Smooth muscle cell (in vitro differentiated cells): ENCODE measurements at regions not wholly inside any gene's neighbourhood (a gene's known extent, or its start where the extent isn't known, plus 50 kb on each side); places are given as distances from the start of the nearest gene placed in this dataset.
"Not testable (repeated sequence)": the region's sequence is repeated elsewhere in the genome, so short reads cannot be mapped to it uniquely, and the experiment has no call there.

Experiments used
- DNase-seq: peaks from one replicate; lab custom pipeline; 2025; ENCODE audit not compliant: unreplicated experiment; lab: John Stamatoyannopoulos, UW
- H2AFZ ChIP-seq: fragments of 200-600 bp; sonication (generic); 2 replicates; pipeline ENCODE4 v1.6.0; 2016; ENCODE audit warnings: antibody characterized with exemption, low read depth, mild to moderate bottlenecking
- H3F3A ChIP-seq: fragments of 200-600 bp; sonication (generic); 2 replicates; pipeline ENCODE4 v1.6.0; 2017; ENCODE audit warnings: antibody characterized with exemption, low read depth
- H3K27ac ChIP-seq: fragments of 200-600 bp; sonication (generic); 2 replicates; pipeline ENCODE4 v1.5.1; 2016; ENCODE audit warnings: low read depth, mild to moderate bottlenecking
- H3K27me3 ChIP-seq: fragments of 200-600 bp; sonication (generic); 2 replicates; pipeline ENCODE4 v1.6.1; 2016; ENCODE audit warnings: low read depth, mild to moderate bottlenecking
- H3K36me3 ChIP-seq: fragments of 200-600 bp; sonication (generic); 2 replicates; pipeline ENCODE4 v1.5.1; 2016; ENCODE audit warnings: low read depth
- H3K4me1 ChIP-seq: fragments of 200-600 bp; sonication (generic); 2 replicates; pipeline ENCODE4 v1.5.1; 2016; ENCODE audit warnings: low read depth
- H3K4me2 ChIP-seq: fragments of 200-600 bp; sonication (generic); 2 replicates; pipeline ENCODE4 v1.6.0; 2016; ENCODE audit warnings: mild to moderate bottlenecking
- H3K4me3 ChIP-seq: fragments of 200-600 bp; sonication (generic); 2 replicates; pipeline ENCODE4 v1.5.1; 2016; ENCODE audit warnings: mild to moderate bottlenecking
- H3K79me2 ChIP-seq: fragments of 200-600 bp; sonication (generic); 2 replicates; pipeline ENCODE4 v1.6.0; 2016; ENCODE audit warnings: low read depth, mild to moderate bottlenecking
- H3K9ac ChIP-seq: fragments of 200-600 bp; sonication (generic); 2 replicates; pipeline ENCODE4 v1.6.0; 2016; ENCODE audit warnings: low read depth
- H3K9me3 ChIP-seq: fragments of 200-600 bp; sonication (generic); replicated peaks from 2 replicates; pipeline ENCODE4 v1.5.1; 2016; ENCODE audit warnings: low read depth
- H4K20me1 ChIP-seq: fragments of 200-600 bp; sonication (generic); 2 replicates; pipeline ENCODE4 v1.6.0; 2016; ENCODE audit warnings: low read depth
- WGBS: methylation state at CpG from one replicate; pipeline ENCODE4 v1.1.7; 2016; ENCODE audit warnings: low lambda C conversion rate; 5-methylcytosine and 5-hydroxymethylcytosine counted together
- TF ChIP-seq, protein P1 (sequence below): fragments of 200-600 bp; sonication (generic); IDR thresholded peaks from 2 replicates; pipeline ENCODE4 v1.5.1; 2017; ENCODE audit warnings: borderline replicate concordance, mild to moderate bottlenecking, antibody characterized with exemption; ENCODE audit not compliant: insufficient read depth, poor library complexity, severe bottlenecking

DNA sequence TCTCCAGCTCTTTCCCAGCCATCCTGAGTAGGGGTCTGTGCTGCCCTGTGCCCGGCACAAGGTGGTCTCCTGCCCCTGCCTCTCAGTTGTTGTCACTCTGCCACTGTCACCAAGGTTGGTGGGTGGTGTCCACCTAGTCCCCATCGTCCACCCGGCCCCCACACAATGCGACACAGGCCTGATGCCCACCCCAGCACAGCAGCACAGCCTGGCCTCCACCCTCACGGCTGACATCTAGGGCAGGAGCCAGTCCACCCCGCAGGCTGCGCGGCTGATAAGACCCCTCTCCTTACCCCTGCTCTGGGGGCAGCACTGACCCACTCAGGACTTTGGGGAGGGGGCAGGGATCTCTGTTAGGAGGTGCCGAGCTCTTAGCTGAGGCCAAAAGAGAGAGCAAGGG lies 198.3 kb downstream of the LIPI start:
- no peak overlapping the region for H3K4me3 ChIP-seq
- H3K27me3 ChIP-seq = no peaks in the 10 kb centered on the region
- DNase-seq = no peak
- H3K27ac ChIP-seq = no peak overlapping the region
- H3K79me2 ChIP-seq = no peaks in the 10 kb centered on the region
- H3K4me2 ChIP-seq = no peak overlapping the region
- TF ChIP-seq, protein P1, sequence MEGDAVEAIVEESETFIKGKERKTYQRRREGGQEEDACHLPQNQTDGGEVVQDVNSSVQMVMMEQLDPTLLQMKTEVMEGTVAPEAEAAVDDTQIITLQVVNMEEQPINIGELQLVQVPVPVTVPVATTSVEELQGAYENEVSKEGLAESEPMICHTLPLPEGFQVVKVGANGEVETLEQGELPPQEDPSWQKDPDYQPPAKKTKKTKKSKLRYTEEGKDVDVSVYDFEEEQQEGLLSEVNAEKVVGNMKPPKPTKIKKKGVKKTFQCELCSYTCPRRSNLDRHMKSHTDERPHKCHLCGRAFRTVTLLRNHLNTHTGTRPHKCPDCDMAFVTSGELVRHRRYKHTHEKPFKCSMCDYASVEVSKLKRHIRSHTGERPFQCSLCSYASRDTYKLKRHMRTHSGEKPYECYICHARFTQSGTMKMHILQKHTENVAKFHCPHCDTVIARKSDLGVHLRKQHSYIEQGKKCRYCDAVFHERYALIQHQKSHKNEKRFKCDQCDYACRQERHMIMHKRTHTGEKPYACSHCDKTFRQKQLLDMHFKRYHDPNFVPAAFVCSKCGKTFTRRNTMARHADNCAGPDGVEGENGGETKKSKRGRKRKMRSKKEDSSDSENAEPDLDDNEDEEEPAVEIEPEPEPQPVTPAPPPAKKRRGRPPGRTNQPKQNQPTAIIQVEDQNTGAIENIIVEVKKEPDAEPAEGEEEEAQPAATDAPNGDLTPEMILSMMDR = no peak
- H3K9me3 ChIP-seq = no peaks in the 10 kb centered on the region
- H3K4me1 ChIP-seq = no peaks in the 10 kb centered on the region
- H4K20me1 ChIP-seq = no peaks in the 10 kb centered on the region
- WGBS = 93% methylated on average over 9 of the region's 9 CpGs
- no peak overlapping the region for H3K9ac ChIP-seq
- H3K36me3 ChIP-seq = no peaks in the 10 kb centered on the region
- H2AFZ ChIP-seq = no peak overlapping the region
- H3F3A ChIP-seq = no peaks in the 10 kb centered on the region

DNA sequence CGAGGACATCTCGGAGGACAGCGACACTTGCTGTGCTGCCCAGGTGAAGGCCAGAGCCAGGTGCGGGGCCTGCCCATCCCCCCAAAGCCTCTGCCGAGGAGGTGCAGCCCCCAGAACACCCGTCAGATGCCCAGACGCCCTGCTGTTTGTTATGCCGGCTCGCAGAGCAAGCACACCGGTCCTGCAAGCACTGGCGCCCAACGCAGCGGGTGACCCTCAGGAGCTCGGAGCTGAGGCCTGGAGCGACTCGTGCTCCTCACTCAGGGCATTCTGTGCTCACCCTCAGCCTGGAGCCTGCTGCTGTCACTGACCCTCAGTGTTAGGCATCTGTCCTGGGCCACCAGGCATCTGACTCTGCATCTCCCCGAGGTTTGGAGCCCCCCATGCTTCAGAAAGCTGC lies 199.0 kb downstream of the LIPI start:
- WGBS = 88% methylated on average over 17 of the region's 17 CpGs
- H3K9ac ChIP-seq, H3K27ac ChIP-seq, H2AFZ ChIP-seq, H3K4me3 ChIP-seq, H4K20me1 ChIP-seq, H3K79me2 ChIP-seq, H3K36me3 ChIP-seq, H3F3A ChIP-seq, H3K4me2 ChIP-seq, H3K9me3 ChIP-seq, H3K4me1 ChIP-seq, H3K27me3 ChIP-seq, DNase-seq: not testable (repeated sequence)

DNA sequence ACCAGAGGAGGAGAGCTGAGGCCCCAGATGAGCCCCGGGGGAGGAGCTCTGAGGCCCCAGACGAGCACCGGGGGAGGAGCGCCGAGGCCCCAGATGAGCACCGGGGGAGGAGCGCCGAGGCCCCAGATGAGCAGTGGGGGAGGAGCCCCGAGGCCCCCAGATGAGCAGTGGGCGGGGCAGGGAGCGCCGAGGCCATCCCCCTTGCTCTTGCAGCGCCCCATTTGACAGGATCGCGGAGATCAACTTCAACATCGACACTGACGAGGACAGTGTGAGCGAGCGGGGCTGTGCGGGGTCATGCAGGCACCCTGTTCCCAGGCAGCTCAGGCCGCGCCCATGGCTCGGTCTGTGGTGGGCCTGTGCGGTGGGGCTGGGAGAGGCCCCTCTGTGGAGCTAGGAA lies 199.6 kb downstream of the LIPI start:
- not testable (repeated sequence) for DNase-seq, H3K9me3 ChIP-seq, H3K4me2 ChIP-seq, H3F3A ChIP-seq, H3K27me3 ChIP-seq, H3K79me2 ChIP-seq, H3K27ac ChIP-seq, H2AFZ ChIP-seq, H3K4me1 ChIP-seq, H3K4me3 ChIP-seq, H4K20me1 ChIP-seq, H3K36me3 ChIP-seq, H3K9ac ChIP-seq
- 93% methylated on average over 21 of the region's 24 CpGs for WGBS

DNA sequence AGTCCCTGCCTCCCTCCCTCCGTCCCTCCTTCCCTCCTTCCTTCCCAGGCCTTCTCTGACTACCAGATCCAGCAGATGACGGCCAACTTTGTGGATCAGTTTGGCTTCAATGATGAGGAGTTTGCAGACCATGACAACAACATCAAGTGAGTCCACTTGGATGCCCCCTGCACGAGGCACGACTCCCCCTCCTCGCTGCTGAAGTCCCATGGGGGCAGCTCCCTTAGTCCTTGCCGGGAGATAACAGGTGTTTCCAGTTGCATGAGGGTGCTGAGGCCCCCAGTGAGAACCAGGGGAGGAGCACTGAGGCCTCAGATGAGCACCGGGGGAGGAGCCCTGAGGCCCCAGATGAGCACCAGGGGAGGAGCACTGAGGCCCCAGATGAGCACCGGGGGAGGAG lies 200.0 kb downstream of the LIPI start:
- WGBS = 87% methylated on average over 8 of the region's 8 CpGs
- no peak overlapping the region for H3K4me2 ChIP-seq

DNA sequence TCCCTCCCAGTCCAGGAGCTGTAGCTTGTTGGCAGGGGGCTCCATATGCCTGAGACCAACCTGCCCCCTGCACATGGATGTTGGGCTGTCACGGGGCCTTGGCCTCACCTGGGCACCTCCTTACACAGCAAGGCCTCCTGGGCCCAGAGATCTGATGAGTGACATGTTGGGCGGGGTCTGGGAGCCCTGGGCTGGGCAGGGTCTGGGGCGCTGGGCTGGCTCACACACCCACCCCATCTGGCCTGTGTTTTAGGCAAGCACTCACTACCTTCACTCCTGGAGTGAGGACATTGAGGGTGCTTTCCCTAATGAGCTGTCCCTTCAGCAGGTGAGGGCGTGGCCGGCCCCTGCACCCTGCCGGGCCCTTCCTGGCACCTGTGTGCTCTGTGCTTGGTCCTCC lies 200.8 kb downstream of the LIPI start:
- H3K27me3 ChIP-seq, H3K4me2 ChIP-seq, H3K9ac ChIP-seq, H3K79me2 ChIP-seq, H3F3A ChIP-seq, DNase-seq, H4K20me1 ChIP-seq, H3K4me1 ChIP-seq, H3K9me3 ChIP-seq, H2AFZ ChIP-seq, H3K4me3 ChIP-seq, H3K36me3 ChIP-seq, H3K27ac ChIP-seq: not testable (repeated sequence)
- 85% methylated on average over 6 of the region's 6 CpGs for WGBS

More for the DNA sequence above, 200.0 kb downstream of the LIPI start:
- no peak for DNase-seq
- Histone ChIP-seq H3K4me3 (no peak overlapping the region), H3K4me1 (no peaks in the 10 kb centered on the region), H3K27ac (no peak overlapping the region), H3K36me3 (no peaks in the 10 kb centered on the region), H3K27me3 (no peaks in the 10 kb centered on the region), H3F3A (no peaks in the 10 kb centered on the region), H2AFZ (no peak overlapping the region), H3K9me3 (no peaks in the 10 kb centered on the region), H3K9ac (no peak overlapping the region), H4K20me1 (no peaks in the 10 kb centered on the region), H3K79me2 (no peaks in the 10 kb centered on the region)
- TF ChIP-seq, protein P1 = no peak

DNA sequence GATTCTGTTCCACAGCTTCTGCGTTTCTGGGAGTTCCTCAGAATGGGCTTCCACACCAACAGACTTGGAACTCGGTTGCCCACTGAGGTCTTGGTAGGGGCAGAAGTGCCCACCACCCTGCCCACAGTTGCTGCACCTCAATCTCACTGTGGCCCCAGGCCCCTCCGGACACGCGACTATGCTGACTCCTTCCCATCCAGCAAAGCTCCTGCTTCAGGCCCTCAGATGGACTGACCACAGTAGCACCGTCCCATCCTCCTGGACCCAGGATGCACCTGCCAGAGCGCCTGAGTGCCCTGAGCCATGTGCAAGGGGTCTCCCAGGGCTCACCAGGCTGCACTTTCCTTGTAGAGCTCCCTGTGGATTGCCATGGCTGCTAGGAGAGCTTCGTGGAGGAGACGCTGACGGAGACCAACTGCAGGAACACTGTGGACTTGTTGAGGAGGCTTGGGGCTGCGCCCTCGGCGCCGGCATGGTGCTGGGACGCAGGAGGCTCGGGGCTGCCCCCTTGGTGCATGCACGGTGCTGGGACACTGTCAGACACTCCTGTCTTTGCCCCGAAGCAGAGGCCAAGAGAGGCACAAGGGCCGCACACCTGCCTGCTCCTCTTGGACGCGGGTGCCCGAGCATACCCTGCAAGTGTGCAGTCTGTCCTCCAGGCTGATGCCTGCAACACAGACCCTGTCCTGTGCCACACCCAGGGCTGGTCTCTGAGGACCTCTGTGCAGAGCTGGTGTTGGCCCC lies 201.3 kb downstream of the LIPI start:
- H3K4me2 ChIP-seq, H3K27ac ChIP-seq, H3K9me3 ChIP-seq, H3K79me2 ChIP-seq, H3K36me3 ChIP-seq, H3K4me3 ChIP-seq, H3F3A ChIP-seq, DNase-seq, H3K9ac ChIP-seq, H3K4me1 ChIP-seq, H2AFZ ChIP-seq, H4K20me1 ChIP-seq, H3K27me3 ChIP-seq: not testable (repeated sequence)
- 87% methylated on average over 22 of the region's 22 CpGs for WGBS

DNA sequence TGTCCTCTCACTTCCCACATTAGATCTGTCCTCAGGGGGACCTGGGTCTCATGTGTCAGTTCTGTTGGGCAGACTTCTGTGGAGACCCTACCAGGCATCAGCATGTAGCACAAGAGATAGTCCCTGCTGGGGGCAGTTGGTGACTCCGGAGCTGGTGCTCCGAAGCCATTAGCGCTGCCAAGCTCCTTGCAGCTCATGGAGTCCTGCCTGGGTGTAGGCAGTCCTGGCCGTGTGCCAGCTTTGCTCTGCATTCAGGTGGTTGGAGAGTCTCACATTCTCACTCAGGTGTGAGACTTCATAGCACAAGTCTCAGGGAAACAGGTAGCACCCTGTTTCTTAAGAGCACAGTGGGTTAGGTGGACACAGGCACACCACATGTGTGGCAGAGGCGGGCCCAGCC lies 202.3 kb downstream of the LIPI start:
- H3K36me3 ChIP-seq, H3K9me3 ChIP-seq, H3K27me3 ChIP-seq, H3F3A ChIP-seq, H2AFZ ChIP-seq, H3K79me2 ChIP-seq, H3K4me1 ChIP-seq, DNase-seq, H3K4me2 ChIP-seq, H3K27ac ChIP-seq, H3K9ac ChIP-seq, H3K4me3 ChIP-seq, H4K20me1 ChIP-seq: not testable (repeated sequence)
- WGBS = 83% methylated on average over 4 of the region's 5 CpGs
